ENCODE measurements at regions not wholly inside any gene's neighbourhood (a gene's known extent, or its start where the extent isn't known, plus 50 kb on each side); places are given as distances from the start of the nearest gene placed in this dataset.

- Histone ChIP-seq H3K27me3 (ENCODE audit: control insufficient read depth, insufficient read depth, low read length) (no peaks in the 10 kb centered on the region), H3K4me3 (ENCODE audit: low read length in 3 of 3) (no peak overlapping the region), H3K9ac (ENCODE audit: low read length in 3 of 3) (no peak overlapping the region), H3K36me3 (ENCODE audit: control insufficient read depth in 2 of 3, insufficient read depth in 3 of 3, low read length in 3 of 3) (no peaks in the 10 kb centered on the region), H3K27ac (ENCODE audit: low read depth in 2 of 2, low read length in 2 of 2) (no peak overlapping the region), H3K4me1 (ENCODE audit: control insufficient read depth in 2 of 3, insufficient read depth in 2 of 3, low read depth in 1 of 3, low read length in 3 of 3) (peaks cover 0 to under 1% (median 0%) of the 10 kb centered on the region in 3 donors), H3K9me3 (ENCODE audit: control insufficient read depth in 2 of 3, insufficient read depth in 1 of 3, low read length in 3 of 3) (no peaks in the 10 kb centered on the region)
- intact Hi-C loops (cut with DNase I), result no loop called here
- DNase-seq (no peak), FAIRE-seq (no peak)
- TF ChIP-seq CTCF (IDR thresholded peaks at IDR 0.05; ENCODE audit: borderline replicate concordance, extremely low read depth, insufficient read depth), result no peak
These were observed 247.2 kb upstream of the IGFBP3 start for GRCh38 chr7:46168231-46168630.

- FAIRE-seq, result no peak
- Histone ChIP-seq H3K4me1 (ENCODE audit: control insufficient read depth in 2 of 3, insufficient read depth in 2 of 3, low read depth in 1 of 3, low read length in 3 of 3) (no peaks in the 10 kb centered on the region), H3K9ac (ENCODE audit: low read length in 3 of 3) (no peak overlapping the region), H3K9me3 (ENCODE audit: control insufficient read depth in 2 of 3, insufficient read depth in 1 of 3, low read length in 3 of 3) (no peaks in the 10 kb centered on the region), H3K27me3 (ENCODE audit: control insufficient read depth, insufficient read depth, low read length) (no peaks in the 10 kb centered on the region), H3K4me3 (ENCODE audit: low read length in 3 of 3) (no peak overlapping the region), H3K27ac (ENCODE audit: low read depth in 2 of 2, low read length in 2 of 2) (no peak overlapping the region), H3K36me3 (ENCODE audit: control insufficient read depth in 2 of 3, insufficient read depth in 3 of 3, low read length in 3 of 3) (no peaks in the 10 kb centered on the region)
- intact Hi-C loops (cut with DNase I), result no loop called here
- no peak for DNase-seq
- no peak for TF ChIP-seq CTCF (IDR thresholded peaks at IDR 0.05; ENCODE audit: borderline replicate concordance, extremely low read depth, insufficient read depth)
These were observed 244.2 kb upstream of the IGFBP3 start for GRCh38 chr7:46165276-46165675.

- H3K27ac ChIP-seq (ENCODE audit: low read depth in 2 of 2, low read length in 2 of 2), result no peak overlapping the region
- FAIRE-seq, result no peak
- no peaks in the 10 kb centered on the region for H3K27me3 ChIP-seq (ENCODE audit: control insufficient read depth, insufficient read depth, low read length)
- no peaks in the 10 kb centered on the region for H3K9me3 ChIP-seq (ENCODE audit: control insufficient read depth in 2 of 3, insufficient read depth in 1 of 3, low read length in 3 of 3)
- TF ChIP-seq CTCF (IDR thresholded peaks at IDR 0.05; ENCODE audit: borderline replicate concordance, extremely low read depth, insufficient read depth), result no peak
- intact Hi-C loops (cut with DNase I), result no loop called here
- no peaks in the 10 kb centered on the region for H3K4me1 ChIP-seq (ENCODE audit: control insufficient read depth in 2 of 3, insufficient read depth in 2 of 3, low read depth in 1 of 3, low read length in 3 of 3)
- H3K4me3 ChIP-seq (ENCODE audit: low read length in 3 of 3), result no peak overlapping the region
- no peak for DNase-seq
- H3K9ac ChIP-seq (ENCODE audit: low read length in 3 of 3), result no peak overlapping the region
- H3K36me3 ChIP-seq (ENCODE audit: control insufficient read depth in 2 of 3, insufficient read depth in 3 of 3, low read length in 3 of 3), result no peaks in the 10 kb centered on the region
These were observed 243.6 kb upstream of the IGFBP3 start for GRCh38 chr7:46164629-46165028.

- Histone ChIP-seq H3K36me3 (ENCODE audit: control insufficient read depth in 2 of 3, insufficient read depth in 3 of 3, low read length in 3 of 3) (no peaks in the 10 kb centered on the region), H3K9me3 (ENCODE audit: control insufficient read depth in 2 of 3, insufficient read depth in 1 of 3, low read length in 3 of 3) (no peaks in the 10 kb centered on the region), H3K4me3 (ENCODE audit: low read length in 3 of 3) (no peak overlapping the region), H3K27me3 (ENCODE audit: control insufficient read depth, insufficient read depth, low read length) (no peaks in the 10 kb centered on the region), H3K9ac (ENCODE audit: low read length in 3 of 3) (no peak overlapping the region), H3K27ac (ENCODE audit: low read depth in 2 of 2, low read length in 2 of 2) (no peak overlapping the region), H3K4me1 (ENCODE audit: control insufficient read depth in 2 of 3, insufficient read depth in 2 of 3, low read depth in 1 of 3, low read length in 3 of 3) (no peaks in the 10 kb centered on the region)
- DNase-seq (no peak), FAIRE-seq (no peak)
- intact Hi-C loops (cut with DNase I), result no loop called here
- no peak for TF ChIP-seq CTCF (IDR thresholded peaks at IDR 0.05; ENCODE audit: borderline replicate concordance, extremely low read depth, insufficient read depth)
These were observed 242.2 kb upstream of the IGFBP3 start for GRCh38 chr7:46163246-46163645.
